SK-N-SH (cell line): ENCODE measurements at regions not wholly inside any gene's neighbourhood (a gene's known extent, or its start where the extent isn't known, plus 50 kb on each side); places are given as distances from the start of the nearest gene placed in this dataset.

ENCODE experiments used
- CTCF ChIA-PET: fragments of 300-600, 350-600 bp; formaldehyde crosslinking; extraction: SDS; loops from one replicate; lab custom pipeline; 2021; lab: Yijun Ruan, JAX
- POLR2A ChIA-PET: fragments of 350-600 bp; sonication (Branson Sonifier 250); formaldehyde crosslinking; extraction: SDS; loops from one replicate; lab custom pipeline; 2020; ENCODE audit warnings: antibody characterized with exemption, inconsistent platforms; lab: Yijun Ruan, JAX
- DNase-seq: peaks from one replicate; pipeline ENCODE4 v3.0.0; 2012
- H2AFZ ChIP-seq: fragments of 200-600 bp; sonication (generic); 2 replicates; pipeline ENCODE4 v1.8.1; 2016; ENCODE audit warnings: antibody characterized with exemption, mild to moderate bottlenecking, low read depth
- H3F3A ChIP-seq: fragments of 200-600 bp; sonication (generic); replicated peaks from 2 replicates; pipeline ENCODE3; 2016; ENCODE audit warnings: antibody characterized with exemption, mild to moderate bottlenecking; ENCODE audit not compliant: insufficient read depth
- H3K27ac ChIP-seq, 2 experiments: fragments of 200-500 bp in 1 of 2; fragments of 200-600 bp in 1 of 2; sonication (Bioruptor generic) in 1 of 2; sonication (generic), shearing (Covaris generic) in 1 of 2; 2 replicates each; pipeline versions ENCODE4 v1.5.1 to v1.6.1; 2014 to 2016; ENCODE audit warnings: low read depth in 2 of 2, inconsistent platforms in 1 of 2, low read length in 1 of 2, mild to moderate bottlenecking in 1 of 2, mixed read lengths in 1 of 2
- H3K27me3 ChIP-seq: fragments of 200-600 bp; sonication (generic), shearing (Covaris generic); 2 replicates; pipeline ENCODE4 v1.6.1; 2016; ENCODE audit warnings: mixed run types; ENCODE audit not compliant: insufficient read depth
- H3K36me3 ChIP-seq, 2 experiments: fragments of 200-500 bp in 1 of 2; fragments of 200-600 bp in 1 of 2; sonication (Bioruptor generic) in 1 of 2; sonication (generic) in 1 of 2; replicated peaks in 1 of 2; 2 replicates each; pipeline versions ENCODE3 to v1.5.1; 2014 to 2016; ENCODE audit warnings: low read length in 1 of 2, mild to moderate bottlenecking in 1 of 2; ENCODE audit not compliant: insufficient read depth in 2 of 2, control insufficient read depth in 1 of 2
- H3K4me1 ChIP-seq, 2 experiments: fragments of 200-500 bp in 1 of 2; fragments of 200-600 bp in 1 of 2; sonication (Bioruptor generic) in 1 of 2; sonication (generic), shearing (Covaris generic) in 1 of 2; 2 replicates each; pipeline versions ENCODE4 v1.5.1 to v1.6.1; 2014 to 2016; ENCODE audit warnings: low read depth in 1 of 2, low read length in 1 of 2, mixed run types in 1 of 2; ENCODE audit not compliant: insufficient read depth in 2 of 2, control insufficient read depth in 1 of 2
- H3K4me2 ChIP-seq: fragments of 200-600 bp; sonication (generic), shearing (Covaris generic); 2 replicates; pipeline ENCODE4 v1.6.1; 2017; ENCODE audit warnings: mixed run types
- H3K4me3 ChIP-seq, 2 experiments: fragments of 200-500 bp in 1 of 2; fragments of 200-600 bp in 1 of 2; sonication (Bioruptor generic) in 1 of 2; sonication (generic), shearing (Covaris generic) in 1 of 2; 2 replicates each; pipeline versions ENCODE4 v1.5.1 to v1.8.1; 2014 to 2016; ENCODE audit warnings: low read depth in 2 of 2, inconsistent platforms in 1 of 2, low read length in 1 of 2, mild to moderate bottlenecking in 1 of 2, mixed read lengths in 1 of 2, moderate library complexity in 1 of 2
- H3K79me2 ChIP-seq: fragments of 200-600 bp; sonication (generic); 2 replicates; pipeline ENCODE4 v1.8.1; 2017; ENCODE audit warnings: mild to moderate bottlenecking; ENCODE audit not compliant: insufficient read depth
- H3K9ac ChIP-seq: fragments of 200-600 bp; sonication (generic); 2 replicates; pipeline ENCODE4 v1.6.1; 2017; ENCODE audit warnings: mixed run types
- H3K9me2 ChIP-seq: fragments of 200-600 bp; sonication (generic); 2 replicates; pipeline ENCODE4 v1.6.1; 2017; ENCODE audit warnings: mixed run types
- H3K9me3 ChIP-seq: fragments of 200-600 bp; sonication (generic); 2 replicates; pipeline ENCODE4 v1.6.1; 2017; ENCODE audit warnings: mixed run types, mild to moderate bottlenecking, moderate library complexity
- H4K20me1 ChIP-seq: fragments of 200-600 bp; sonication (generic); 2 replicates; pipeline ENCODE4 v1.6.1; 2017; ENCODE audit warnings: mild to moderate bottlenecking, mixed run types; ENCODE audit not compliant: insufficient read depth
- EZH2phosphoT487 ChIP-seq: fragments of 200-600 bp; sonication (generic); IDR thresholded peaks from 2 replicates; pipeline ENCODE4 v1.6.1; 2017; ENCODE audit warnings: low read depth, mixed run types, mild to moderate bottlenecking, antibody characterized with exemption, moderate library complexity, borderline replicate concordance
- FOXJ3 ChIP-seq: sonication (generic); formaldehyde crosslinking; IDR thresholded peaks from 2 replicates; pipeline ENCODE4 v1.5.1; 2020; ENCODE audit warnings: mild to moderate bottlenecking, missing genetic modification reagents
- FOXM1 ChIP-seq: IDR thresholded peaks from 2 replicates; pipeline ENCODE4 v1.4.0; 2012; ENCODE audit warnings: low read depth, mild to moderate bottlenecking
- GATA2 ChIP-seq: sonication (generic); formaldehyde crosslinking; IDR thresholded peaks from 2 replicates; pipeline ENCODE4 v1.5.0; 2020; ENCODE audit warnings: mild to moderate bottlenecking, missing genetic modification reagents
- NFIC ChIP-seq: IDR thresholded peaks from 2 replicates; pipeline ENCODE4 v1.4.0; 2012; ENCODE audit warnings: borderline replicate concordance
- POLR2AphosphoS5 ChIP-seq: IDR thresholded peaks from 2 replicates; pipeline ENCODE4 v1.6.1; 2012; ENCODE audit warnings: low read depth, low read length
- SIN3A ChIP-seq: IDR thresholded peaks from 2 replicates; pipeline ENCODE4 v1.6.1; 2012; ENCODE audit warnings: low read depth, mild to moderate bottlenecking, low read length, moderate library complexity, borderline replicate concordance
- WGBS: methylation state at CpG from one replicate; pipeline ENCODE4 v1.1.6; 2017; ENCODE audit warnings: low lambda C conversion rate; 5-methylcytosine and 5-hydroxymethylcytosine counted together
- TF ChIP-seq, protein P1 (sequence below): IDR thresholded peaks from 2 replicates; pipeline ENCODE4 v1.4.0; 2012; ENCODE audit warnings: low read depth, borderline replicate concordance
- TF ChIP-seq, protein P2 (sequence below): fragments of 150-350 bp; IDR thresholded peaks from 2 replicates; pipeline ENCODE4 v1.6.1; 2016; ENCODE audit warnings: mild to moderate bottlenecking, low read depth, low read length
- TF ChIP-seq, protein P3 (sequence below): IDR thresholded peaks from 2 replicates; pipeline ENCODE4 v1.6.1; 2012; ENCODE audit warnings: mild to moderate bottlenecking, low read depth, low read length, moderate library complexity

GRCh38 chr17:72402727-72403210 is 281.9 kb downstream of the SOX9 start:
- WGBS = 87% methylated on average over 5 of the region's 5 CpGs
- H3K79me2 ChIP-seq = peaks cover 13% of the 10 kb centered on the region; the same call in 1 of the 2 replicates
- H3K36me3 ChIP-seq = no peaks in the 10 kb centered on the region
- peaks cover 14 to 47% of the 10 kb centered on the region in 2 experiments for H3K4me1 ChIP-seq
- no peak overlapping the region for H3K4me3 ChIP-seq
- ChIA-PET POLR2A (interaction anchor here (1.3 kb wide), 1 partner anchor 16 kb away, joined by 8 read pairs; no protein-coding TSS in a partner anchor), CTCF (interaction anchor here (1.2 to 1.3 kb wide), 2 partner anchors 14 to 19 kb away, joined by 3 to 5 read pairs; no protein-coding TSS in a partner anchor)
- H3K27me3 ChIP-seq = no peaks in the 10 kb centered on the region
- peaks cover 14% of the 10 kb centered on the region for H3F3A ChIP-seq
- no peak overlapping the region for H2AFZ ChIP-seq
- H3K27ac ChIP-seq = no peak overlapping the region
- no peaks in the 10 kb centered on the region for H4K20me1 ChIP-seq
- H3K4me2 ChIP-seq = no peak overlapping the region
- TF ChIP-seq, protein P1, sequence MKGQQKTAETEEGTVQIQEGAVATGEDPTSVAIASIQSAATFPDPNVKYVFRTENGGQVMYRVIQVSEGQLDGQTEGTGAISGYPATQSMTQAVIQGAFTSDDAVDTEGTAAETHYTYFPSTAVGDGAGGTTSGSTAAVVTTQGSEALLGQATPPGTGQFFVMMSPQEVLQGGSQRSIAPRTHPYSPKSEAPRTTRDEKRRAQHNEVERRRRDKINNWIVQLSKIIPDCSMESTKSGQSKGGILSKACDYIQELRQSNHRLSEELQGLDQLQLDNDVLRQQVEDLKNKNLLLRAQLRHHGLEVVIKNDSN = no peak
- TF ChIP-seq GATA2 (CRISPR knock-in tag) = no peak
- TF ChIP-seq, protein P2, sequence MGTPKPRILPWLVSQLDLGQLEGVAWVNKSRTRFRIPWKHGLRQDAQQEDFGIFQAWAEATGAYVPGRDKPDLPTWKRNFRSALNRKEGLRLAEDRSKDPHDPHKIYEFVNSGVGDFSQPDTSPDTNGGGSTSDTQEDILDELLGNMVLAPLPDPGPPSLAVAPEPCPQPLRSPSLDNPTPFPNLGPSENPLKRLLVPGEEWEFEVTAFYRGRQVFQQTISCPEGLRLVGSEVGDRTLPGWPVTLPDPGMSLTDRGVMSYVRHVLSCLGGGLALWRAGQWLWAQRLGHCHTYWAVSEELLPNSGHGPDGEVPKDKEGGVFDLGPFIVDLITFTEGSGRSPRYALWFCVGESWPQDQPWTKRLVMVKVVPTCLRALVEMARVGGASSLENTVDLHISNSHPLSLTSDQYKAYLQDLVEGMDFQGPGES = no peak
- TF ChIP-seq POLR2AphosphoS5 = no peak
- TF ChIP-seq EZH2phosphoT487 = no peak
- DNase-seq = no peak
- no peak overlapping the region for H3K9ac ChIP-seq
- H3K9me3 ChIP-seq = no peaks in the 10 kb centered on the region
- no peaks in the 10 kb centered on the region for H3K9me2 ChIP-seq

DNA sequence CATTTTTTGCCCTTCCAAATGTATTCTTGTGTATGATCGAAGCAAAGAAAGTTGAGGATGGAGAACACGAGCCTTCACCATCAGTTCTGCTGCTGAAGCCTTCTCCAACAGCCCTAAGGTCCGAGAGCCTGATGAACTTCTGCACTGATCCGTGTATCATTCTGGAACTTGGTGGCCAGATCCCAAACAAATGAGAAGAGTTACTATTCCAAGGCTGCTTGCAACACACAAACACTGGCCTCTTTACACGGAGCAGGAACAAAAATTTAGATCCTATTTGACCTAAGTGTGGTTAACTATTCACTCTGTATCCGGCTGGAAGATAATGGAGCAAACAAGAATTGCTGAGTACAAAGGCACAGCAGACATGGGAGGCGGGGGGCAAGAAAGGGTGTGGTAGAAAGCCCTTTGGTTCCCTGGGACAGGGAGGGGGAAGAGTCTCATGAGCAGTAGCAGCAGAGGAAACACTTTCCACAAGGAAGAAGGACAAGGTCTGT is 282.9 kb downstream of the SOX9 start:
- POLR2A ChIA-PET = interaction anchor here (1.3 kb wide), 1 partner anchor 17 kb away, joined by 8 read pairs; no protein-coding TSS in a partner anchor

More for the DNA sequence above, 282.9 kb downstream of the SOX9 start:
- TF ChIP-seq, protein P1 = no peak
- TF ChIP-seq FOXM1 (no peak), SIN3A (no peak), GATA2 (CRISPR knock-in tag) (no peak), NFIC (no peak), FOXJ3 (no peak)
- TF ChIP-seq, protein P3, sequence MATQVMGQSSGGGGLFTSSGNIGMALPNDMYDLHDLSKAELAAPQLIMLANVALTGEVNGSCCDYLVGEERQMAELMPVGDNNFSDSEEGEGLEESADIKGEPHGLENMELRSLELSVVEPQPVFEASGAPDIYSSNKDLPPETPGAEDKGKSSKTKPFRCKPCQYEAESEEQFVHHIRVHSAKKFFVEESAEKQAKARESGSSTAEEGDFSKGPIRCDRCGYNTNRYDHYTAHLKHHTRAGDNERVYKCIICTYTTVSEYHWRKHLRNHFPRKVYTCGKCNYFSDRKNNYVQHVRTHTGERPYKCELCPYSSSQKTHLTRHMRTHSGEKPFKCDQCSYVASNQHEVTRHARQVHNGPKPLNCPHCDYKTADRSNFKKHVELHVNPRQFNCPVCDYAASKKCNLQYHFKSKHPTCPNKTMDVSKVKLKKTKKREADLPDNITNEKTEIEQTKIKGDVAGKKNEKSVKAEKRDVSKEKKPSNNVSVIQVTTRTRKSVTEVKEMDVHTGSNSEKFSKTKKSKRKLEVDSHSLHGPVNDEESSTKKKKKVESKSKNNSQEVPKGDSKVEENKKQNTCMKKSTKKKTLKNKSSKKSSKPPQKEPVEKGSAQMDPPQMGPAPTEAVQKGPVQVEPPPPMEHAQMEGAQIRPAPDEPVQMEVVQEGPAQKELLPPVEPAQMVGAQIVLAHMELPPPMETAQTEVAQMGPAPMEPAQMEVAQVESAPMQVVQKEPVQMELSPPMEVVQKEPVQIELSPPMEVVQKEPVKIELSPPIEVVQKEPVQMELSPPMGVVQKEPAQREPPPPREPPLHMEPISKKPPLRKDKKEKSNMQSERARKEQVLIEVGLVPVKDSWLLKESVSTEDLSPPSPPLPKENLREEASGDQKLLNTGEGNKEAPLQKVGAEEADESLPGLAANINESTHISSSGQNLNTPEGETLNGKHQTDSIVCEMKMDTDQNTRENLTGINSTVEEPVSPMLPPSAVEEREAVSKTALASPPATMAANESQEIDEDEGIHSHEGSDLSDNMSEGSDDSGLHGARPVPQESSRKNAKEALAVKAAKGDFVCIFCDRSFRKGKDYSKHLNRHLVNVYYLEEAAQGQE = no peak
- H3K79me2 ChIP-seq = peaks cover 13% of the 10 kb centered on the region; the same call in 1 of the 2 replicates
- no peak overlapping the region for H3K4me2 ChIP-seq
- peak overlapping the region in 1 of 2 experiments; percentile 99; a peak in 1 of 4 replicates for H3K27ac ChIP-seq
- no peaks in the 10 kb centered on the region for H3K36me3 ChIP-seq
- no peaks in the 10 kb centered on the region for H3K9me3 ChIP-seq
- H3K9me2 ChIP-seq = no peaks in the 10 kb centered on the region
- no peak overlapping the region for H3K4me3 ChIP-seq
- H3K9ac ChIP-seq = no peak overlapping the region
- no peak for DNase-seq
- H2AFZ ChIP-seq = no peak overlapping the region
- peaks cover 22 to 51% of the 10 kb centered on the region in 2 experiments for H3K4me1 ChIP-seq
- CTCF ChIA-PET = no interaction called here
- no peaks in the 10 kb centered on the region for H3K27me3 ChIP-seq
- WGBS = 85% methylated on average over 7 of the region's 7 CpGs
- peaks cover 20% of the 10 kb centered on the region for H3F3A ChIP-seq
- no peaks in the 10 kb centered on the region for H4K20me1 ChIP-seq
